Fibroblast of villous mesenchyme (primary cell): ENCODE measurements at regions not wholly inside any gene's neighbourhood (a gene's known extent, or its start where the extent isn't known, plus 50 kb on each side); places are given as distances from the start of the nearest gene placed in this dataset.
A peak's percentile ranks its signal among the peaks of the same experiment; 100 is the strongest.

ENCODE experiments used
- DNase-seq: peaks from one replicate; pipeline ENCODE4 v3.0.0-alpha.2; 2010; ENCODE audit warnings: low read depth
- H3K4me3 ChIP-seq: 2 replicates; pipeline ENCODE4 v1.5.1; 2011; ENCODE audit warnings: low read depth, mild to moderate bottlenecking, low read length
- TF ChIP-seq, protein P1 (sequence below): IDR thresholded peaks from 2 replicates; pipeline ENCODE4 v1.5.1; 2012; ENCODE audit warnings: low read depth, mild to moderate bottlenecking, low read length; ENCODE audit not compliant: insufficient read depth

DNA sequence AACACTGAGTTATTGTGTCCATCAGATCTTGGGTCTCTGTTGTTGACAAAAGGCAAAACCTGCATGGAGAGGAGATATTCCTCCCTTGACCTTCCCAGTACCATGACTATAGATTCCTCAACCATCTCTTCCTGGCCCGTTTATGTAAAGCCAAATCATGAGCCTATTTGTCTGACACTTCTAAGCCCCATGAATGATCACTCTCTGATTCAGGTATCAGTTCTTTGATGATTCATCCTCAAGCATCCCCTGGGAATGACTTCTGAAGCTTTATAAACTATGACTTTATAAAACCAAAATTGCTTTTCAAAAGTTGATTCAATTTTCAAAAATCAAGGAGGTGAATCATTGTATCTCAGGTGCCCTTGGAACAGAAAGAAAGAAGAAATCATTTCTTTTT is 78.7 kb upstream of the LOC128125822 start:
- TF ChIP-seq, protein P1, sequence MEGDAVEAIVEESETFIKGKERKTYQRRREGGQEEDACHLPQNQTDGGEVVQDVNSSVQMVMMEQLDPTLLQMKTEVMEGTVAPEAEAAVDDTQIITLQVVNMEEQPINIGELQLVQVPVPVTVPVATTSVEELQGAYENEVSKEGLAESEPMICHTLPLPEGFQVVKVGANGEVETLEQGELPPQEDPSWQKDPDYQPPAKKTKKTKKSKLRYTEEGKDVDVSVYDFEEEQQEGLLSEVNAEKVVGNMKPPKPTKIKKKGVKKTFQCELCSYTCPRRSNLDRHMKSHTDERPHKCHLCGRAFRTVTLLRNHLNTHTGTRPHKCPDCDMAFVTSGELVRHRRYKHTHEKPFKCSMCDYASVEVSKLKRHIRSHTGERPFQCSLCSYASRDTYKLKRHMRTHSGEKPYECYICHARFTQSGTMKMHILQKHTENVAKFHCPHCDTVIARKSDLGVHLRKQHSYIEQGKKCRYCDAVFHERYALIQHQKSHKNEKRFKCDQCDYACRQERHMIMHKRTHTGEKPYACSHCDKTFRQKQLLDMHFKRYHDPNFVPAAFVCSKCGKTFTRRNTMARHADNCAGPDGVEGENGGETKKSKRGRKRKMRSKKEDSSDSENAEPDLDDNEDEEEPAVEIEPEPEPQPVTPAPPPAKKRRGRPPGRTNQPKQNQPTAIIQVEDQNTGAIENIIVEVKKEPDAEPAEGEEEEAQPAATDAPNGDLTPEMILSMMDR = no peak
- no peak overlapping the region for H3K4me3 ChIP-seq
- no peak for DNase-seq

DNA sequence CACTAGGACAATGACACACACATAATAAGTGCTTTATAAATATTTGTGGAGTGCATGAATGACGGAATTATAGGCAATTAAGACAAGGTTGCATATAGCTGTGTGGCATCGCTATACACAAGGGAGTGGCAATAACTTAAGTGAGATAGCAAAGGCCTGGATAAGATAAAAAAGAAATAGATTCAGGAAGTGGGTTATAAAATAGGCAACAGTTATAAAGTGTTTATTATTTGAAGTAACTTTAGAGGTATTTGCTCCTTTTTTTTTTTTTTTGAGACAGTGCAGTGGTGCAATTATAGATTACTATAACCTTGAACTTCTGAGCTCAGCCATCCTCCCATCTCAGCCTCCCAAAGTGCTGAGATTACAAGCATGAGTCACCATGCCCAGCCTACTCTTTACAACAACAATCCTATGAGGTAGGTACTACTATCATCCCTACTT is 75.9 kb upstream of the LOC128125822 start:
- DNase-seq = peak; percentile 26
- no peak overlapping the region for H3K4me3 ChIP-seq
- TF ChIP-seq, protein P1 = no peak

DNA sequence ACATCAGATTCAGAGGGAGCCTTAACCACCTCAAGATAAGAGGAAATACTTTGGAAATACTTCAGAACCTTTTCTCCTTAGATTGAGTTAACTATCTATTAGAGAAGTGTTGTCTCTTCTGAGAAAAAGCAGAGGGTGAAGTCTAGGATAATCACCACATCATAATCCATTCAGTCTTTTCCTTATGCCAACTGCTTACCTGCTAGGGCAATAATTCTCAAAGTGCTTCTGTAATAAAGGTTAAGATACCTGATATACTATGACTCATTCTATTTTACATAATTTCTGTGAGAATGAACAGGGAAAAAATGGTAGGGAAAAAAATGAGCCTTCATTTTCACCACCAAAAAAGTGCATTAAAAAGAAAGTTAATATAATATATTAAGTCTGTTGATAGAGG is 70.1 kb upstream of the LOC128125822 start:
- TF ChIP-seq, protein P1 = no peak
- no peak overlapping the region for H3K4me3 ChIP-seq
- DNase-seq = no peak

DNA sequence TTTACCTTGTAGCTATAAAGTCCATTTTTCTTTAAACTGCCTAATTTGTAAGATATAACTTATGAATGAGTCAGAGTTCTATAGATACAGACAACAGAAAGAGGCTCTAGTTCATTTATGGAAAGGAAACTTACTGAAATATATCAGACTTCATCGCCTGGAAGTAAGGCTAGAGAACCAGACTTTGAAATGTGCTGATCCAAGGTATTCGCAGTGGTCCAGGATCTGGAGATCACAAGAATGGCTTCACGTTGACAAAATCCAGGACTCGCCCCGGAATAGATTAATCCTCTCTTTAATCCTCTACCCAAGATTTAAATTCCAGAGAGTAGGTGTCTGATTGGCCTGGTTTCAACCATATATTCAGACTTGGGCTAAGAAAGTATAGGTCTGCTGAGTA is 69.1 kb upstream of the LOC128125822 start:
- TF ChIP-seq, protein P1 = no peak
- no peak for DNase-seq
- no peak overlapping the region for H3K4me3 ChIP-seq

DNA sequence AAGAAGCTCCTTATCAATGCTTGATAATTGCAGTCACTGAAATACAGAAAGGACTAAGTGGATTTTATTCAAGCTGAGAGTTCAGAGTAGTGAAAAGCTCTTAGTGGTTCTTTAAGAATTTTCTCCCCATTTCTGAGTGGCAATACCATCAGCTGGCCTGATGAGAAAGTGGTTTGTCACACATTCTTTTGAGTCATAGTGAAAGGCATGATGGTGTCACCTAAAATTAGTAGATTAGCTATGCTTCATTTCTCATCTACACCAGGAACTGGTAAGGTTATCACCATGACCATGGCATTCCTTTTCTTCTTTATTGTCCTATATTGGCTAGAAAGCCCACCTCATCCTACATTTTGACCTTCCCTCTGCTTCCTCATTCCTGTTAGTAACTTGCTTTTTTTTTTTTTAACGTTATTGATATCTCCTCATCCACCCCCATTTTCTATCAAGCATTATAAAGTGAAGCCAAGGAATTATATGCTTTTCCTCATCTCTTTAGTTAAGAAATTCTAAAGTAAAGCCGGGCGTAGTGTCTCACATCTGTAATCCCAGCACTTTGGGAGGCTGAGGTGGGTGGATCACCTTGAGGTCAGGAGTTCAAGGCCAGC is 67.4 kb upstream of the LOC128125822 start:
- no peak overlapping the region for H3K4me3 ChIP-seq
- TF ChIP-seq, protein P1 = no peak
- no peak for DNase-seq

DNA sequence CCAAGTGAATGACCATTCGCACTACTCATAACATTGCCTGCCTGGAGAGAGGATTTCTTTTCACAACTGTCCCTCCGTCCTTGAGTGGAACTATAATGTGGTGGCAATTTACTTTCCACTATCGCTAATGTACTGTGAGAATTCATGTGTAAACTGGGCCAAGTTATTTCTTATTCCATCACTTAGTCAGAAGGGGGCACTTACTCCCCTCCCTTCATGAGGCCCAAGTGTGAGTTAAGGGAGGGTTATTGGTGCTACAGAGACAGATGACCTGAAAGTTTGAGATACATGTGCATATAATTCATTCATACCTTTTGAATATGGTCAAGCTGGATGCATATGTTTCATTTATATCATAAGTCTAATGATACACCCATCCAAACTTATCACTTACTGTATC is 65.2 kb upstream of the LOC128125822 start:
- TF ChIP-seq, protein P1 = no peak
- DNase-seq = no peak
- no peak overlapping the region for H3K4me3 ChIP-seq
